ENCODE measurements at regions not wholly inside any gene's neighbourhood (a gene's known extent, or its start where the extent isn't known, plus 50 kb on each side); places are given as distances from the start of the nearest gene placed in this dataset.
A peak's percentile ranks its signal among the peaks of the same experiment; 100 is the strongest.

GRCh38 chr18:1053331-1054315 is 149.0 kb downstream of the ADCYAP1 start:
- no peak for FAIRE-seq

DNA sequence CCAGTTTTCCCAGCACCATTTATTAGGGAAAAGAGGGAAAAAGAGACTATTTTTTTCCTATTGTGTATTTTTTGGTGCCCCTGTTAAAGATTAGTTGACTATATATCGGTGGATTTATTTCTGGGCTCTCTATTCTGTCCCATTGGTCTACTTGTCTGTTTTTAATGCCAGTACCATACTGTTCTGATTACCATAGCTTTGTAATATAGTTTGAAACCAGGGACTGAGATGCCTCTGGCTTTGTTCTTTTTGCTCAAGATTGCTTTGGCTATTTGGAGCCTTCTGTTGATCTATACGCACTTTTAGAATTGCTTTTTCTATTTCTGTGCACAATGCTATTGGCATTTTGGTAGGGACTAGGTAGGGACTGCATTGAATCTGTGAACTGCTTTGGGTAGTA is 151.7 kb downstream of the ADCYAP1 start:
- no peak overlapping the region for H3K4me3 ChIP-seq (ENCODE audit: low read depth, low read length)
- H3K27me3 ChIP-seq (ENCODE audit: control insufficient read depth, insufficient read depth, low read length), result no peaks in the 10 kb centered on the region
- H3K36me3 ChIP-seq (ENCODE audit: control insufficient read depth, insufficient read depth, low read length), result no peaks in the 10 kb centered on the region
- DNase-seq (ENCODE audit: low read depth) (no peak), FAIRE-seq (no peak)
- TF ChIP-seq, protein P1, sequence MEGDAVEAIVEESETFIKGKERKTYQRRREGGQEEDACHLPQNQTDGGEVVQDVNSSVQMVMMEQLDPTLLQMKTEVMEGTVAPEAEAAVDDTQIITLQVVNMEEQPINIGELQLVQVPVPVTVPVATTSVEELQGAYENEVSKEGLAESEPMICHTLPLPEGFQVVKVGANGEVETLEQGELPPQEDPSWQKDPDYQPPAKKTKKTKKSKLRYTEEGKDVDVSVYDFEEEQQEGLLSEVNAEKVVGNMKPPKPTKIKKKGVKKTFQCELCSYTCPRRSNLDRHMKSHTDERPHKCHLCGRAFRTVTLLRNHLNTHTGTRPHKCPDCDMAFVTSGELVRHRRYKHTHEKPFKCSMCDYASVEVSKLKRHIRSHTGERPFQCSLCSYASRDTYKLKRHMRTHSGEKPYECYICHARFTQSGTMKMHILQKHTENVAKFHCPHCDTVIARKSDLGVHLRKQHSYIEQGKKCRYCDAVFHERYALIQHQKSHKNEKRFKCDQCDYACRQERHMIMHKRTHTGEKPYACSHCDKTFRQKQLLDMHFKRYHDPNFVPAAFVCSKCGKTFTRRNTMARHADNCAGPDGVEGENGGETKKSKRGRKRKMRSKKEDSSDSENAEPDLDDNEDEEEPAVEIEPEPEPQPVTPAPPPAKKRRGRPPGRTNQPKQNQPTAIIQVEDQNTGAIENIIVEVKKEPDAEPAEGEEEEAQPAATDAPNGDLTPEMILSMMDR (IDR thresholded peaks at IDR 0.05; ENCODE audit: insufficient read depth, low read length, severe bottlenecking), result no peak

More at GRCh38 chr18:1053331-1054315, 149.0 kb downstream of the ADCYAP1 start:
- Histone ChIP-seq H3K4me3 (ENCODE audit: low read depth, low read length) (no peak overlapping the region), H3K27me3 (ENCODE audit: control insufficient read depth, insufficient read depth, low read length) (no peaks in the 10 kb centered on the region), H3K36me3 (ENCODE audit: control insufficient read depth, insufficient read depth, low read length) (no peaks in the 10 kb centered on the region)
- DNase-seq (ENCODE audit: low read depth), result no peak
- TF ChIP-seq, protein P1 (IDR thresholded peaks at IDR 0.05; ENCODE audit: insufficient read depth, low read length, severe bottlenecking), result no peak

GRCh38 chr18:1057367-1057766 is 152.7 kb downstream of the ADCYAP1 start:
- DNase-seq (ENCODE audit: low read depth) (no peak), FAIRE-seq (no peak)
- no peaks in the 10 kb centered on the region for H3K27me3 ChIP-seq (ENCODE audit: control insufficient read depth, insufficient read depth, low read length)
- no peaks in the 10 kb centered on the region for H3K36me3 ChIP-seq (ENCODE audit: control insufficient read depth, insufficient read depth, low read length)
- TF ChIP-seq, protein P1 (IDR thresholded peaks at IDR 0.05; ENCODE audit: insufficient read depth, low read length, severe bottlenecking), result no peak
- no peak overlapping the region for H3K4me3 ChIP-seq (ENCODE audit: low read depth, low read length)

- TF ChIP-seq, protein P1 (IDR thresholded peaks at IDR 0.05; ENCODE audit: insufficient read depth, low read length, severe bottlenecking), result no peak
- no peaks in the 10 kb centered on the region for H3K27me3 ChIP-seq (ENCODE audit: control insufficient read depth, insufficient read depth, low read length)
- H3K36me3 ChIP-seq (ENCODE audit: control insufficient read depth, insufficient read depth, low read length), result no peaks in the 10 kb centered on the region
- FAIRE-seq (peak; percentile 32), DNase-seq (ENCODE audit: low read depth) (no peak)
- no peak overlapping the region for H3K4me3 ChIP-seq (ENCODE audit: low read depth, low read length)
Observed at GRCh38 chr18:1062588-1062987, 157.9 kb downstream of the ADCYAP1 start.

GRCh38 chr18:1075322-1075721 is 170.7 kb downstream of the ADCYAP1 start:
- DNase-seq (ENCODE audit: low read depth) (no peak), FAIRE-seq (no peak)
- H3K36me3 ChIP-seq (ENCODE audit: control insufficient read depth, insufficient read depth, low read length), result no peaks in the 10 kb centered on the region
- TF ChIP-seq, protein P1 (IDR thresholded peaks at IDR 0.05; ENCODE audit: insufficient read depth, low read length, severe bottlenecking), result no peak
- H3K4me3 ChIP-seq (ENCODE audit: low read depth, low read length), result no peak overlapping the region
- no peaks in the 10 kb centered on the region for H3K27me3 ChIP-seq (ENCODE audit: control insufficient read depth, insufficient read depth, low read length)

Measured in bronchial epithelial cell (primary cell).